GM19463 (cell line): ENCODE measurements at regions not wholly inside any gene's neighbourhood (a gene's known extent, or its start where the extent isn't known, plus 50 kb on each side); places are given as distances from the start of the nearest gene placed in this dataset.

Experiments used
- ATAC-seq: cut with Tn5 transposase; IDR thresholded peaks from one replicate; pipeline ENCODE4 v1.9.1; 2021; ENCODE audit warnings: mild to moderate bottlenecking, moderate library complexity; ENCODE audit not compliant: unreplicated experiment

- ATAC-seq: no peak
Measured at GRCh38 chr6:1514078-1514477, 95.6 kb upstream of the FOXC1 start.

GRCh38 chr6:1515280-1515679 lies 94.4 kb upstream of the FOXC1 start:
- ATAC-seq: no peak

GRCh38 chr6:1515781-1516180 lies 93.9 kb upstream of the FOXC1 start:
- ATAC-seq: no peak

- no peak for ATAC-seq
Measured at GRCh38 chr6:1516742-1517520, 92.8 kb upstream of the FOXC1 start.

GRCh38 chr6:1518855-1519254 lies 90.9 kb upstream of the FOXC1 start:
- ATAC-seq: no peak

GRCh38 chr6:1519597-1519996 lies 90.1 kb upstream of the FOXC1 start:
- ATAC-seq: no peak

GRCh38 chr6:1522779-1523178 lies 86.9 kb upstream of the FOXC1 start:
- ATAC-seq: no peak

GRCh38 chr6:1524040-1524480 lies 85.7 kb upstream of the FOXC1 start:
- no peak for ATAC-seq

- no peak for ATAC-seq
Measured at GRCh38 chr6:1525364-1526038, 84.2 kb upstream of the FOXC1 start.

- no peak for ATAC-seq
Measured at GRCh38 chr6:1526398-1527072, 83.2 kb upstream of the FOXC1 start.

GRCh38 chr6:1527073-1527457 lies 82.7 kb upstream of the FOXC1 start:
- ATAC-seq: no peak

GRCh38 chr6:1535295-1535694 lies 74.4 kb upstream of the FOXC1 start:
- no peak for ATAC-seq

GRCh38 chr6:1536526-1537429 lies 72.9 kb upstream of the FOXC1 start:
- no peak for ATAC-seq

- ATAC-seq: no peak
Measured at GRCh38 chr6:1538369-1538768, 71.3 kb upstream of the FOXC1 start.

- no peak for ATAC-seq
Measured at GRCh38 chr6:1538810-1539478, 70.8 kb upstream of the FOXC1 start.

- no peak for ATAC-seq
Measured at GRCh38 chr6:1540864-1541521, 68.7 kb upstream of the FOXC1 start.

GRCh38 chr6:1542335-1542734 lies 67.4 kb upstream of the FOXC1 start:
- no peak for ATAC-seq

GRCh38 chr6:1542764-1543163 lies 67.0 kb upstream of the FOXC1 start:
- ATAC-seq: no peak

- ATAC-seq: no peak
Measured at GRCh38 chr6:1544000-1544399, 65.7 kb upstream of the FOXC1 start.

GRCh38 chr6:1544603-1545002 lies 65.1 kb upstream of the FOXC1 start:
- ATAC-seq: no peak
